HEK293 (cell line): ENCODE measurements at regions not wholly inside any gene's neighbourhood (a gene's known extent, or its start where the extent isn't known, plus 50 kb on each side); places are given as distances from the start of the nearest gene placed in this dataset.

Source experiments
- TCF7L2 ChIP-seq: IDR thresholded peaks from 2 replicates; pipeline ENCODE4 v1.6.1; 2011; ENCODE audit warnings: low read depth, mild to moderate bottlenecking, inconsistent platforms, low read length, moderate library complexity, borderline replicate concordance
- ZFP3 ChIP-seq: fragments of 450-650 bp; formaldehyde crosslinking; IDR thresholded peaks from 2 replicates; pipeline ENCODE4 v1.5.1; 2016; ENCODE audit warnings: low read depth, missing biosample characterization, missing genetic modification characterization
- ZNF214 ChIP-seq: fragments of 450-650 bp; formaldehyde crosslinking; IDR thresholded peaks from 2 replicates; pipeline ENCODE4 v1.5.1; 2017; ENCODE audit warnings: missing biosample characterization, mild to moderate bottlenecking, missing genetic modification characterization, borderline replicate concordance
- ZNF24 ChIP-seq: fragments of 450-650 bp; formaldehyde crosslinking; IDR thresholded peaks from 2 replicates; pipeline ENCODE4 v1.5.1; 2016; ENCODE audit warnings: missing biosample characterization, missing genetic modification characterization
- ZNF768 ChIP-seq: fragments of 450-650 bp; formaldehyde crosslinking; IDR thresholded peaks from 2 replicates; pipeline ENCODE4 v1.5.1; 2018; ENCODE audit warnings: missing biosample characterization, mild to moderate bottlenecking, missing genetic modification characterization
- TF ChIP-seq, protein P1 (sequence below): fragments of 450-650 bp; formaldehyde crosslinking; IDR thresholded peaks from 2 replicates; pipeline ENCODE4 v1.5.1; 2016; ENCODE audit warnings: missing biosample characterization, missing genetic modification characterization
- TF ChIP-seq, protein P2 (sequence below): fragments of 450-650 bp; formaldehyde crosslinking; IDR thresholded peaks from 2 replicates; pipeline ENCODE4 v1.5.1; 2016; ENCODE audit warnings: missing biosample characterization, missing genetic modification characterization, low read depth
- TF ChIP-seq, protein P3 (sequence below): fragments of 450-650 bp; formaldehyde crosslinking; IDR thresholded peaks from 2 replicates; pipeline ENCODE4 v1.5.1; 2016; ENCODE audit warnings: missing biosample characterization, missing genetic modification characterization, borderline replicate concordance

DNA sequence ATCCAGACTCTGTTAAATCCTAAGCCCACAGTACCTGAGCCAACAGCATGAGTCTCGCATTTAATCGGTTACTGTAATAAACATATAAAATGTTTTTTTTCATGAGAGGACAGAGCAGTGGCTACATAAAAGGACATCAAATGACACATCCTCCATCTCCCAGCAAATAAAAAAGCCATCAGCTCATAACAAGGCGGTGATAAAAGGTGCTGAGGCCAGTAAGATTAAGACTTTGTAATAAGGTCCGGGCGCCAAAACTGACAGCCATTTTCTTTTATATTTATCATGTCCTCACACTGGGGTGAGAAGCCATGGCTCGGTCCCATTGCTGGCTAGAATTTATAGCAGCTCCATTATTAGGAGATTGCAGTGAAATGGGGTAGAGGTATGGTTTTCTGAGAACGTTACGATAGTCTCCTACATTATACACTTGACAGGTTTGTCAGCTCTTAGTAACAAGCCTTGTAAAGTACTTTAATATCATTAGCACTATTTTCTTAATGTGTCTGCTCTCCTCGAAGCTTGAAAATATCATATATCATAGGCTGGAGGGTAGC lies 977.8 kb upstream of the NR2F2 start:
- TF ChIP-seq ZNF24 (no peak), ZFP3 (no peak), ZNF768 (tag by site-specific recombination) (no peak), ZNF214 (no peak), TCF7L2 (no peak)
- TF ChIP-seq, protein P1, sequence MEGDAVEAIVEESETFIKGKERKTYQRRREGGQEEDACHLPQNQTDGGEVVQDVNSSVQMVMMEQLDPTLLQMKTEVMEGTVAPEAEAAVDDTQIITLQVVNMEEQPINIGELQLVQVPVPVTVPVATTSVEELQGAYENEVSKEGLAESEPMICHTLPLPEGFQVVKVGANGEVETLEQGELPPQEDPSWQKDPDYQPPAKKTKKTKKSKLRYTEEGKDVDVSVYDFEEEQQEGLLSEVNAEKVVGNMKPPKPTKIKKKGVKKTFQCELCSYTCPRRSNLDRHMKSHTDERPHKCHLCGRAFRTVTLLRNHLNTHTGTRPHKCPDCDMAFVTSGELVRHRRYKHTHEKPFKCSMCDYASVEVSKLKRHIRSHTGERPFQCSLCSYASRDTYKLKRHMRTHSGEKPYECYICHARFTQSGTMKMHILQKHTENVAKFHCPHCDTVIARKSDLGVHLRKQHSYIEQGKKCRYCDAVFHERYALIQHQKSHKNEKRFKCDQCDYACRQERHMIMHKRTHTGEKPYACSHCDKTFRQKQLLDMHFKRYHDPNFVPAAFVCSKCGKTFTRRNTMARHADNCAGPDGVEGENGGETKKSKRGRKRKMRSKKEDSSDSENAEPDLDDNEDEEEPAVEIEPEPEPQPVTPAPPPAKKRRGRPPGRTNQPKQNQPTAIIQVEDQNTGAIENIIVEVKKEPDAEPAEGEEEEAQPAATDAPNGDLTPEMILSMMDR (tag by site-specific recombination), result no peak
- TF ChIP-seq, protein P2, sequence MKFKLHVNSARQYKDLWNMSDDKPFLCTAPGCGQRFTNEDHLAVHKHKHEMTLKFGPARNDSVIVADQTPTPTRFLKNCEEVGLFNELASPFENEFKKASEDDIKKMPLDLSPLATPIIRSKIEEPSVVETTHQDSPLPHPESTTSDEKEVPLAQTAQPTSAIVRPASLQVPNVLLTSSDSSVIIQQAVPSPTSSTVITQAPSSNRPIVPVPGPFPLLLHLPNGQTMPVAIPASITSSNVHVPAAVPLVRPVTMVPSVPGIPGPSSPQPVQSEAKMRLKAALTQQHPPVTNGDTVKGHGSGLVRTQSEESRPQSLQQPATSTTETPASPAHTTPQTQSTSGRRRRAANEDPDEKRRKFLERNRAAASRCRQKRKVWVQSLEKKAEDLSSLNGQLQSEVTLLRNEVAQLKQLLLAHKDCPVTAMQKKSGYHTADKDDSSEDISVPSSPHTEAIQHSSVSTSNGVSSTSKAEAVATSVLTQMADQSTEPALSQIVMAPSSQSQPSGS (tag by site-specific recombination), result no peak
- TF ChIP-seq, protein P3, sequence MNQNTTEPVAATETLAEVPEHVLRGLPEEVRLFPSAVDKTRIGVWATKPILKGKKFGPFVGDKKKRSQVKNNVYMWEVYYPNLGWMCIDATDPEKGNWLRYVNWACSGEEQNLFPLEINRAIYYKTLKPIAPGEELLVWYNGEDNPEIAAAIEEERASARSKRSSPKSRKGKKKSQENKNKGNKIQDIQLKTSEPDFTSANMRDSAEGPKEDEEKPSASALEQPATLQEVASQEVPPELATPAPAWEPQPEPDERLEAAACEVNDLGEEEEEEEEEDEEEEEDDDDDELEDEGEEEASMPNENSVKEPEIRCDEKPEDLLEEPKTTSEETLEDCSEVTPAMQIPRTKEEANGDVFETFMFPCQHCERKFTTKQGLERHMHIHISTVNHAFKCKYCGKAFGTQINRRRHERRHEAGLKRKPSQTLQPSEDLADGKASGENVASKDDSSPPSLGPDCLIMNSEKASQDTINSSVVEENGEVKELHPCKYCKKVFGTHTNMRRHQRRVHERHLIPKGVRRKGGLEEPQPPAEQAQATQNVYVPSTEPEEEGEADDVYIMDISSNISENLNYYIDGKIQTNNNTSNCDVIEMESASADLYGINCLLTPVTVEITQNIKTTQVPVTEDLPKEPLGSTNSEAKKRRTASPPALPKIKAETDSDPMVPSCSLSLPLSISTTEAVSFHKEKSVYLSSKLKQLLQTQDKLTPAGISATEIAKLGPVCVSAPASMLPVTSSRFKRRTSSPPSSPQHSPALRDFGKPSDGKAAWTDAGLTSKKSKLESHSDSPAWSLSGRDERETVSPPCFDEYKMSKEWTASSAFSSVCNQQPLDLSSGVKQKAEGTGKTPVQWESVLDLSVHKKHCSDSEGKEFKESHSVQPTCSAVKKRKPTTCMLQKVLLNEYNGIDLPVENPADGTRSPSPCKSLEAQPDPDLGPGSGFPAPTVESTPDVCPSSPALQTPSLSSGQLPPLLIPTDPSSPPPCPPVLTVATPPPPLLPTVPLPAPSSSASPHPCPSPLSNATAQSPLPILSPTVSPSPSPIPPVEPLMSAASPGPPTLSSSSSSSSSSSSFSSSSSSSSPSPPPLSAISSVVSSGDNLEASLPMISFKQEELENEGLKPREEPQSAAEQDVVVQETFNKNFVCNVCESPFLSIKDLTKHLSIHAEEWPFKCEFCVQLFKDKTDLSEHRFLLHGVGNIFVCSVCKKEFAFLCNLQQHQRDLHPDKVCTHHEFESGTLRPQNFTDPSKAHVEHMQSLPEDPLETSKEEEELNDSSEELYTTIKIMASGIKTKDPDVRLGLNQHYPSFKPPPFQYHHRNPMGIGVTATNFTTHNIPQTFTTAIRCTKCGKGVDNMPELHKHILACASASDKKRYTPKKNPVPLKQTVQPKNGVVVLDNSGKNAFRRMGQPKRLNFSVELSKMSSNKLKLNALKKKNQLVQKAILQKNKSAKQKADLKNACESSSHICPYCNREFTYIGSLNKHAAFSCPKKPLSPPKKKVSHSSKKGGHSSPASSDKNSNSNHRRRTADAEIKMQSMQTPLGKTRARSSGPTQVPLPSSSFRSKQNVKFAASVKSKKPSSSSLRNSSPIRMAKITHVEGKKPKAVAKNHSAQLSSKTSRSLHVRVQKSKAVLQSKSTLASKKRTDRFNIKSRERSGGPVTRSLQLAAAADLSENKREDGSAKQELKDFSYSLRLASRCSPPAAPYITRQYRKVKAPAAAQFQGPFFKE, result no peak
